ENCODE measurements at regions not wholly inside any gene's neighbourhood (a gene's known extent, or its start where the extent isn't known, plus 50 kb on each side); places are given as distances from the start of the nearest gene placed in this dataset.

DNA sequence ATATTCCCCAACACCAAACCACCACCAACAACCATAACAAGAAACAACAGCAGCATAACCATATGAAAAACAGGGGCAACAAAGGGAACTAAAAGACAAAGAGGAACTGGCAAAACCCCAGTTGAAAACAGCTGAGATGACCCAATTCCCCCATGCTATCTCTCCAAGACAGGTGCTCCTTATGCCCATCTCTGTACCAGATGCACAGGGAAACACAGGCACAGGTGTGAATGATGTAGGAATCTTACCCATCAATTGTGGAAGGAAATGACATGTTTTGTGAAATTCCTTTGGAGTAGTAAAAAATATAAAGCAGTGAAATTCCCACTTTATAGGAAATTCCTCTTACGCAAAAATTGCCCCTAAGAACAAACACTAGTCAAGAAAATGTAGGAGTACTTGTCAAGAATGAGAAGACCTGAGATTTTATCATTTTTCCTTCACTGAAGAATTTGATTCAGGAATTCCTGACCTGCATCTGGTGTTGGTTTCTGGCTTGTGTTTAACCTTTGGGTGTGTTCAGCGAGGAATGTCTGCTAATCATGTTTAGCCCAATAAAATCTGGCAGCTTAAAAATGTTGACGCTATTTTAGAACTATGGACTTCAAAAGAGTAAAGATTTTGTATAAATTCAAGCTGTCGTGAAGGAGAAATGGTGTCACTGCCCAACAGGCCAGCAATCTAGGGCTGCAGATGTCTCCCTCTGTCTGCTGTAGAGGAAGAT is 67.7 kb upstream of the ARHGAP28 start:
- POLR2A ChIA-PET = no interaction called here

More for the DNA sequence above, 67.7 kb upstream of the ARHGAP28 start:
- Mint-ChIP-seq H3K4me3 (no peak overlapping the region), H3K9me3 (peaks cover 1% of the 10 kb centered on the region), H3K27me3 (ENCODE audit: low read depth) (no peaks in the 10 kb centered on the region), H3K27ac (peak overlapping the region; percentile 79), H3K36me3 (peaks cover under 1% of the 10 kb centered on the region; the same call in 1 of the 2 replicates), H3K4me1 (peaks cover 32% of the 10 kb centered on the region)
- TF ChIP-seq TCF7 (CRISPR knock-in tag; IDR thresholded peaks at IDR 0.05; ENCODE audit: low read depth) = no peak
- TF ChIP-seq SOX15 (CRISPR knock-in tag; IDR thresholded peaks at IDR 0.05) = no peak
- TF ChIP-seq ZBTB21 (CRISPR knock-in tag; IDR thresholded peaks at IDR 0.05; ENCODE audit: borderline replicate concordance) = no peak
- TF ChIP-seq TP53 (CRISPR knock-in tag; IDR thresholded peaks at IDR 0.05) = no peak
- TF ChIP-seq HMGXB4 (CRISPR knock-in tag; IDR thresholded peaks at IDR 0.05) = no peak
- TF ChIP-seq, protein P1, sequence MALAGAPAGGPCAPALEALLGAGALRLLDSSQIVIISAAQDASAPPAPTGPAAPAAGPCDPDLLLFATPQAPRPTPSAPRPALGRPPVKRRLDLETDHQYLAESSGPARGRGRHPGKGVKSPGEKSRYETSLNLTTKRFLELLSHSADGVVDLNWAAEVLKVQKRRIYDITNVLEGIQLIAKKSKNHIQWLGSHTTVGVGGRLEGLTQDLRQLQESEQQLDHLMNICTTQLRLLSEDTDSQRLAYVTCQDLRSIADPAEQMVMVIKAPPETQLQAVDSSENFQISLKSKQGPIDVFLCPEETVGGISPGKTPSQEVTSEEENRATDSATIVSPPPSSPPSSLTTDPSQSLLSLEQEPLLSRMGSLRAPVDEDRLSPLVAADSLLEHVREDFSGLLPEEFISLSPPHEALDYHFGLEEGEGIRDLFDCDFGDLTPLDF (CRISPR knock-in tag; IDR thresholded peaks at IDR 0.05) = no peak
- TF ChIP-seq, protein P2, sequence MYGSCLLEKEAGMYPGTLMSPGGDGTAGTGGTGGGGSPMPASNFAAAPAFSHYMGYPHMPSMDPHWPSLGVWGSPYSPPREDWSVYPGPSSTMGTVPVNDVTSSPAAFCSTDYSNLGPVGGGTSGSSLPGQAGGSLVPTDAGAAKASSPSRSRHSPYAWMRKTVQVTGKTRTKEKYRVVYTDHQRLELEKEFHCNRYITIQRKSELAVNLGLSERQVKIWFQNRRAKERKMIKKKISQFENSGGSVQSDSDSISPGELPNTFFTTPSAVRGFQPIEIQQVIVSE (CRISPR knock-in tag; IDR thresholded peaks at IDR 0.05; ENCODE audit: borderline replicate concordance) = no peak
- TF ChIP-seq E2F5 (CRISPR knock-in tag; IDR thresholded peaks at IDR 0.05) = no peak
- TF ChIP-seq, protein P3, sequence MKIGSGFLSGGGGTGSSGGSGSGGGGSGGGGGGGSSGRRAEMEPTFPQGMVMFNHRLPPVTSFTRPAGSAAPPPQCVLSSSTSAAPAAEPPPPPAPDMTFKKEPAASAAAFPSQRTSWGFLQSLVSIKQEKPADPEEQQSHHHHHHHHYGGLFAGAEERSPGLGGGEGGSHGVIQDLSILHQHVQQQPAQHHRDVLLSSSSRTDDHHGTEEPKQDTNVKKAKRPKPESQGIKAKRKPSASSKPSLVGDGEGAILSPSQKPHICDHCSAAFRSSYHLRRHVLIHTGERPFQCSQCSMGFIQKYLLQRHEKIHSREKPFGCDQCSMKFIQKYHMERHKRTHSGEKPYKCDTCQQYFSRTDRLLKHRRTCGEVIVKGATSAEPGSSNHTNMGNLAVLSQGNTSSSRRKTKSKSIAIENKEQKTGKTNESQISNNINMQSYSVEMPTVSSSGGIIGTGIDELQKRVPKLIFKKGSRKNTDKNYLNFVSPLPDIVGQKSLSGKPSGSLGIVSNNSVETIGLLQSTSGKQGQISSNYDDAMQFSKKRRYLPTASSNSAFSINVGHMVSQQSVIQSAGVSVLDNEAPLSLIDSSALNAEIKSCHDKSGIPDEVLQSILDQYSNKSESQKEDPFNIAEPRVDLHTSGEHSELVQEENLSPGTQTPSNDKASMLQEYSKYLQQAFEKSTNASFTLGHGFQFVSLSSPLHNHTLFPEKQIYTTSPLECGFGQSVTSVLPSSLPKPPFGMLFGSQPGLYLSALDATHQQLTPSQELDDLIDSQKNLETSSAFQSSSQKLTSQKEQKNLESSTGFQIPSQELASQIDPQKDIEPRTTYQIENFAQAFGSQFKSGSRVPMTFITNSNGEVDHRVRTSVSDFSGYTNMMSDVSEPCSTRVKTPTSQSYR (CRISPR knock-in tag; IDR thresholded peaks at IDR 0.05) = no peak
- TF ChIP-seq MYBL2 (CRISPR knock-in tag; IDR thresholded peaks at IDR 0.05) = no peak
- TF ChIP-seq ZNF425 (CRISPR knock-in tag; conservative IDR thresholded peaks at IDR 0.05) = no peak
- CTCF ChIA-PET = interaction anchor here (0.7 to 2.0 kb wide), 2 partner anchors 150 to 224 kb away, joined by 3 to 5 read pairs; no protein-coding TSS in a partner anchor
- ATAC-seq = no peak; the same call in 1 of the 2 replicates
- no peak for DNase-seq (ENCODE audit: low spot score)
